ENCODE measurements at regions not wholly inside any gene's neighbourhood (a gene's known extent, or its start where the extent isn't known, plus 50 kb on each side); places are given as distances from the start of the nearest gene placed in this dataset.

GRCh38 chr6:40642190-40642589 is 55.0 kb upstream of the LRFN2 start:
- TF ChIP-seq CTCF (IDR thresholded peaks at IDR 0.05) = no peak
- Histone ChIP-seq H3K4me3 (no peak overlapping the region), H3K27ac (no peak overlapping the region)
- DNase-seq (ENCODE audit: low spot score) = no peak

GRCh38 chr6:40640599-40641227 is 53.5 kb upstream of the LRFN2 start:
- H3K4me3 ChIP-seq = no peak overlapping the region
- no peak for DNase-seq (ENCODE audit: low spot score)
- TF ChIP-seq CTCF (IDR thresholded peaks at IDR 0.05) = no peak
- no peak overlapping the region for H3K27ac ChIP-seq

Data from coronary artery (tissue), 2 donors.